Stimulated activated naive CD8-positive, alpha-beta T cell treated with anti-CD3 and anti-CD28 coated beads, Interleukin-15, amount 100 ng/mL, for 72 hours (primary cell): ENCODE measurements at regions not wholly inside any gene's neighbourhood (a gene's known extent, or its start where the extent isn't known, plus 50 kb on each side); places are given as distances from the start of the nearest gene placed in this dataset.
"Not testable (repeated sequence)": the region's sequence is repeated elsewhere in the genome, so short reads cannot be mapped to it uniquely, and the experiment has no call there.

ENCODE experiments used
- ATAC-seq: fragments of 150-1000 bp; cut with Tn5 transposase; 2 replicates; pipeline ENCODE4 v1.10.0; 2021; ENCODE audit warnings: mild to moderate bottlenecking, moderate library complexity
- DNase-seq, 2 donors: peaks; one replicate each; pipeline ENCODE4 v3.0.0; 2021 to 2022
- H3K27ac Mint-ChIP-seq, 2 donors: one replicate each; pipeline ENCODE4 v1.8.0; 2022; ENCODE audit warnings: mild to moderate bottlenecking in 2 of 2, mixed read lengths in 2 of 2, moderate library complexity in 2 of 2
- H3K27me3 Mint-ChIP-seq: one replicate; pipeline ENCODE4 v1.8.0; 2022; ENCODE audit warnings: mixed read lengths
- H3K4me1 Mint-ChIP-seq: one replicate; pipeline ENCODE4 v1.8.0; 2022; ENCODE audit warnings: mild to moderate bottlenecking, mixed read lengths
- H3K4me3 Mint-ChIP-seq, 2 donors: one replicate each; pipeline ENCODE4 v1.8.0; 2022; ENCODE audit warnings: mild to moderate bottlenecking in 2 of 2, mixed read lengths in 2 of 2, moderate library complexity in 1 of 2
- H3K9me3 Mint-ChIP-seq, 2 donors: one replicate each; pipeline ENCODE4 v1.8.0; 2022; ENCODE audit warnings: mixed read lengths in 2 of 2

GRCh38 chr3:159879146-159879545 is 109.5 kb upstream of the IL12A start:
- Mint-ChIP-seq H3K4me1 (no peaks in the 10 kb centered on the region), H3K9me3 (no peaks in the 10 kb centered on the region), H3K27ac (peak overlapping the region in 1 of 2 donors; percentile 1), H3K4me3 (no peak overlapping the region), H3K27me3 (peaks cover 7% of the 10 kb centered on the region)
- no peak for DNase-seq
- no peak for ATAC-seq

- no peak for DNase-seq
- no peak for ATAC-seq
- peaks cover 7% of the 10 kb centered on the region for H3K27me3 Mint-ChIP-seq
- H3K9me3 Mint-ChIP-seq = no peaks in the 10 kb centered on the region
- no peak overlapping the region for H3K4me3 Mint-ChIP-seq
- no peak overlapping the region for H3K27ac Mint-ChIP-seq
- H3K4me1 Mint-ChIP-seq = no peaks in the 10 kb centered on the region
Measured at GRCh38 chr3:159879598-159879997, 109.0 kb upstream of the IL12A start.

DNA sequence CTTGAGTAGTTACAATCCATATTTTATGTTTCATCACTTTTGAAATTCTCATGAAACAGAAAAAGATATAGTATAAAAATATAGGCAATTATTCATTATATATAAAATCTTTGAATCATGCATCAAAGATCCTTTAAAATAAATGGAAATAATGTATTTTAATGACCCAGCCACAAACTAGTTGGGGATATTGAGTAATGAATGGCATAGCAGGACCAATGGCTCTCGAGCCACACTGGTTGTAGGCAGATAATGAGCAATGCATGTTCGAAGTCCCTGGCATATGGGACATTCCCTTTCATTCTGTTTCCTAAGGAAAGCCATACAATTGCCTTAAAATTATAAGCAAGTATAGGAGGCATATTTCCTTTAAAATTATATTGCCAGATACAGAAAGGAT is 107.4 kb upstream of the IL12A start:
- Mint-ChIP-seq H3K9me3 (no peaks in the 10 kb centered on the region), H3K4me1 (no peaks in the 10 kb centered on the region), H3K27me3 (peaks cover 7% of the 10 kb centered on the region), H3K27ac (no peak overlapping the region), H3K4me3 (no peak overlapping the region)
- DNase-seq (no peak), ATAC-seq (no peak)

DNA sequence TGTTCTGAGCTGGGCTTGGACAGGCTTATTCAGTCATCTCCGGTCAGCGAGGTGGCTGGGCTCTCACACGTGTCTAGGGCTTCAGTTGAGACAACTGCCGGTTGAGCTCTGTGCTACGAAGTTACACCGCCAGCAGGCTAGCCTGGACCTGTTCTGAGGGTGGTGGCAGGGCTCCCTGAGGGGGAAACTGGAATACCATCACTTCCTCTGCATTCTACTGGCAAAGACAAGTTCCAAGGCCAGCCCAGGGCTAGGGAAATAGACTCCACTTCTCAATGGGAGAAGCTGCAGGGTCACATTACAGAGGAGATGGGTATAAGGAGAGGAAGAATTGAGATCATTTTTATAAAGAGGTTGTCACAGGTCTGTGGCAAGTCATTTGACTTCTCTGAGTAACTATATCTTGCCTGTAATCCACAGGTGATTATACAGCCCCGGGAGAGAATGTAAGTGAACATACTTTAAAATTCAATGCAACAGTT is 106.8 kb upstream of the IL12A start:
- H3K27me3 Mint-ChIP-seq = peaks cover 7% of the 10 kb centered on the region

DNA sequence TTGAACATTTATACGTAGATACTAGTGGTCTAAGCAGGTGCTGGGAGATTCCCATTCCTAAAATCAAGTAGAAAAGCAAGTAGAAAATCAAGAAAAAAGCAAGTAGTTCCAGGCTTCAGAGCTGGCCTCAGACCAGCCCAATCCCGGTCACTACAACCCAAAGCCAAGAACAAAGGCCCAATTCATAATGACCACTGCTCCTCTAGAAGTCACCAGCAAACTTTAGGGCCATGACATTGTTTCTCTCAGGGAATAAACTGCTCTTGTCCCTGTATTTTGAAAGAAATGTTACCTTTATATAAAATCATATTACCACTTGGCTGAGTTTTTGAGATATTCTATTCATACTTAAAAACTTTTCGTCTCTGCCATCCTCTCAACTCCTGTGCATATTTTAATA is 106.3 kb upstream of the IL12A start:
- DNase-seq = no peak
- Mint-ChIP-seq H3K27ac (no peak overlapping the region), H3K4me3 (no peak overlapping the region), H3K9me3 (no peaks in the 10 kb centered on the region), H3K27me3 (peaks cover 7% of the 10 kb centered on the region), H3K4me1 (no peaks in the 10 kb centered on the region)
- no peak for ATAC-seq

More for the DNA sequence above, 106.8 kb upstream of the IL12A start:
- Mint-ChIP-seq H3K9me3 (no peaks in the 10 kb centered on the region), H3K4me1 (no peaks in the 10 kb centered on the region), H3K4me3 (no peak overlapping the region), H3K27ac (peak overlapping the region in 1 of 2 donors; percentile 63)
- DNase-seq (no peak), ATAC-seq (no peak)

DNA sequence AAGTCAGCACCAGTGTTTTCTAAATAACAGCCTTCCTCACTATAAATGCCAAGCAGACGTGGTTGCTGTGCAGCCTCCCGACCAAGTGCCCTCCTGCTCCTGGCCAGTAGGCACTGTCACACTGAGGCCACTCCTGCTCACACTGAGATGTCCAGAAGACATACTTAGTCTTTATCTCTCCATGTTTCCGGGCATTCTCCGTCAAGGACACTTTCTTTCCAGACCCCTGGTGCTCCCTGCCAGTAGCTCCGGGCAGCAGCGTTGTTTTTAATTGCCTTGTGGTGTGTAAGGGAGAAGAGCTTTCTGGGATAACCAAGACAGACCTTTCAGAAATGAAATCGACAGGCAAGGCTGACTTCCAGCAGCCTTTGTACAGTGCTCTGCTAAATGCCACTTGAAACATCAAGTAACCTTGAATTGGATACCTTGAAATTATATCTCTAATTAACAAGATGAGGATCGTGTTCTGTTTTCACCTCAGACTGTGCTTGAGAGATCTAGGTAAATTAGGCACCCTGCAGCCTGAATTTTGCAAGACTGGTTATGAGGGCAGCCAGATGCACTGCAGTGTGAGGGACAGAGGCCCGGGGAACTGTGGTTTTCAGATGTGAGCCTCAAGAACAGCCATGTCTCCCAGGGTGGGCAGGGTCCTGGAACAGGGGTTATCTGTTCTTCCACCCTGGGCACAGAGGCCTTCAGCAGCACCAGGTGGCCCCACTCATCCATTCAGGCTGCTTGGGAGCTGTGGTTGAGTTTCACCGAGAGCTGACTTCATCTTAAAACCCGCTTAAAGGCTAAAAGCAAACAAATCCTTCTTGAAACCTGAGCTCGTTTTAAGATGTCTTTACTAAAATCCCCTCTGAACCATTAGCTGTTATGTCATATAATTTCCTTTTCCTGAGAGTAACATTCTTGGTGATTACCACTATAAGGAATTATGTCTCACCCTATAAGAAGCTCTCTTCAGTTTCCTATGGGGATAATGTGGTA is 105.5 kb upstream of the IL12A start:
- Mint-ChIP-seq H3K4me1 (no peaks in the 10 kb centered on the region), H3K4me3 (no peak overlapping the region), H3K9me3 (no peaks in the 10 kb centered on the region), H3K27ac (no peak overlapping the region), H3K27me3 (peaks cover 7% of the 10 kb centered on the region)
- ATAC-seq = no peak
- no peak for DNase-seq

DNA sequence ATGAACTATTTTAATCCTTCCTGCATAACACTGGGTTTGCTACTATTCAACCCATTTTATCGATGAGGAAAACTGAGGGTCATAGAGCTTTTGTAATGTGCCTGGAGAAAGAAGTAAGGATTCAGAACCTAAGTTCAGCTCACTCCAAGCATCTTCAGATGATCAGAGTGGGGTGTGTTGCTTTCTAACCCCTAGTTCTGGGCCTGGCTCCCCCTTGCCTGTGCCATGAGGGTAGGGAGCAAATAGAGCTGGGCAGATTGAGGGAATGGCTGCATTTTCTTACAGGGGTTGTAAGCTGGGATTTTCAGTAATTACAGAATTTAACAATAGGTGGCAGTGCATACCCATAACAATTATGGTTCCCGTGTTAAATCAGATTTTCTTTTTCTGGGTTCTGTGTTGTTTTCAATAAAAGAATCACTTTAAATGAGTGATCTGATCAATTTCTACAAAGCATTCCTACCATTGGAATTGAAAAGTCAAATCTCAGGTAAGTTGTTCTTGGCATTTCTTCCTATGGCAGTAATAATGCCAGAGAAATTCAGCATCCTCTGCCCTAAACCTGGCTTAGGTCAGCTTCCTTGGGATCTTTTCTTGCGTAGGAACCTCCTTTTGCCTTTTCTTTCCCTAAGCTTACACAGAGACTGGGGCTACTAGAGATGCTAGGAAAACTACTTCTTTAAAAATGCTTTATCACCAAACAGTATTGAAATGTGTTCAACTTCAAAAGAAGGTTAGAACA is 103.8 kb upstream of the IL12A start:
- Mint-ChIP-seq H3K4me3 (no peak overlapping the region), H3K4me1 (no peaks in the 10 kb centered on the region), H3K9me3 (no peaks in the 10 kb centered on the region), H3K27ac (no peak overlapping the region), H3K27me3 (peaks cover 15% of the 10 kb centered on the region)
- ATAC-seq (peak; percentile 48), DNase-seq (peak in 1 of 2 donors; percentile 3)

DNA sequence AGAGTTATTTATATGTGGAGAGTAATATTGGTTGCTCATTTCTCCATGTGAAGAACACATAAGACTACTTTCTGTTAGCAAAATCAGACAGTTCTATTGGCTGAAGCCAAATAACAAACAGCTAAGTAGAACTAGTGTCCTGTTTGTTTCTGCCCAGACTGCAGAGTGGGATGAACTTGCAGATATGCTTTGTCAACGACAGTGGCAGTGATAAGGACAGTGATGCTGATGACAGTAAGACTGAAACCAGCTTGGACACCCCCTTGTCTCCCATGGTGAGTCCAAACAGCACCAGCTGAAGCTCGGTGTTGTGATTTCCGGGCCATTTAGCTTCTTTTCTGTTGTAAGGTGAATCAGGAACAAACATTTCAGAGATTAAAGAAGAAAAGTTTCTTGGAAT is 102.6 kb upstream of the IL12A start:
- Mint-ChIP-seq H3K9me3 (no peaks in the 10 kb centered on the region), H3K4me3 (no peak overlapping the region), H3K27me3 (peaks cover 21% of the 10 kb centered on the region), H3K4me1 (no peaks in the 10 kb centered on the region), H3K27ac (no peak overlapping the region)
- no peak for DNase-seq
- ATAC-seq = no peak

GRCh38 chr3:159886530-159886929 is 102.1 kb upstream of the IL12A start:
- not testable (repeated sequence) for H3K4me1 Mint-ChIP-seq, DNase-seq, H3K9me3 Mint-ChIP-seq, H3K27ac Mint-ChIP-seq, H3K4me3 Mint-ChIP-seq, ATAC-seq
- H3K27me3 Mint-ChIP-seq = peaks cover 21% of the 10 kb centered on the region

DNA sequence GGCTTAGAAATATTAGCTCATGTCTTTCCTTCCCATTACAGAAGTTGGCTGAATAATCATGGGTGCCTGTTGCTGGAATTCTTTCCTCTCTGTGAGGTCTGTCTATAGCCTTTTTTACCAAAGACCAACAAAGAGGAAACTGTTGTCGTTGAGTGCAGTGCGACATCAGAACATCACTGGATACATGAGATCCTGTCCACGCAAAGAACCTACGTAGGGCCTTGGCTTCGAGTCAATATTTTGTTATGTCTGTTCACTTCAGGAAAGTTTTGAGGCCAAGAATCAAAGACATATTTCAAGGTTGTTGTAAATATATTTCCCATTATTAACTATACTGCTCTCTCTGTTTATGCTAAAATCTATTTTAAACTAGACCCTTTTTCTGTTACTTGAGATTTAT is 101.5 kb upstream of the IL12A start:
- no peak overlapping the region for H3K27ac Mint-ChIP-seq
- no peak for DNase-seq
- H3K27me3 Mint-ChIP-seq = peaks cover 21% of the 10 kb centered on the region
- no peaks in the 10 kb centered on the region for H3K4me1 Mint-ChIP-seq
- no peaks in the 10 kb centered on the region for H3K9me3 Mint-ChIP-seq
- ATAC-seq = no peak
- H3K4me3 Mint-ChIP-seq = no peak overlapping the region

DNA sequence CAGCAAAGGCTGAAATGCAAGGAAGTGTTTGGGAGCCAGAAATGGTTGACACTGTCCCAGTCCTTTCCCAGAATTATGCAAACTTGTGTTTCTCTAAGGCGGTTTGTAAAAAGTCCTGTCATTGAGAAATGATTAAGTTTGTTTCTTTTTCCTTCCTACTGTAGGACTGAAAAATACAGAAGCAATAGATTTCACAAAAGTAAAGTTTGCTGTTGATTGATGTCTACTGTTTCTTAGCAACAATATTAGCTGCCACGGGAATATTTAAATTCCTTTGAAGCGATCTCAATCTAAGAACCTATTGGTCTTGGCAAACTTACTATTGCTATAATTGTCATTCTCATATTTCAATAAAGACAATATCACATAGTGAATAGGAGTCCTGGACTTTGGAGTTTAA is 100.7 kb upstream of the IL12A start:
- Mint-ChIP-seq H3K4me1 (no peaks in the 10 kb centered on the region), H3K4me3 (no peak overlapping the region), H3K9me3 (no peaks in the 10 kb centered on the region), H3K27me3 (peaks cover 17% of the 10 kb centered on the region), H3K27ac (no peak overlapping the region)
- DNase-seq = no peak
- no peak for ATAC-seq

GRCh38 chr3:159892171-159892795 is 96.4 kb upstream of the IL12A start:
- no peak for ATAC-seq
- peaks cover 33% of the 10 kb centered on the region for H3K27me3 Mint-ChIP-seq

GRCh38 chr3:159892801-159893200 is 95.8 kb upstream of the IL12A start:
- ATAC-seq (no peak), DNase-seq (no peak)
- H3K27me3 Mint-ChIP-seq = peaks cover 33% of the 10 kb centered on the region
- H3K4me1 Mint-ChIP-seq = no peaks in the 10 kb centered on the region
- H3K9me3 Mint-ChIP-seq = no peaks in the 10 kb centered on the region
- no peak overlapping the region for H3K4me3 Mint-ChIP-seq
- H3K27ac Mint-ChIP-seq = no peak overlapping the region

More at GRCh38 chr3:159892171-159892795, 96.4 kb upstream of the IL12A start:
- no peak for DNase-seq
- no peak overlapping the region for H3K4me3 Mint-ChIP-seq
- H3K4me1 Mint-ChIP-seq = no peaks in the 10 kb centered on the region
- no peak overlapping the region for H3K27ac Mint-ChIP-seq
- no peaks in the 10 kb centered on the region for H3K9me3 Mint-ChIP-seq

GRCh38 chr3:159894386-159894785 is 94.2 kb upstream of the IL12A start:
- H3K4me3 Mint-ChIP-seq = no peak overlapping the region
- no peaks in the 10 kb centered on the region for H3K9me3 Mint-ChIP-seq
- H3K27me3 Mint-ChIP-seq = peaks cover 29% of the 10 kb centered on the region
- no peak overlapping the region for H3K27ac Mint-ChIP-seq
- no peak for ATAC-seq
- no peak for DNase-seq
- H3K4me1 Mint-ChIP-seq = no peaks in the 10 kb centered on the region

DNA sequence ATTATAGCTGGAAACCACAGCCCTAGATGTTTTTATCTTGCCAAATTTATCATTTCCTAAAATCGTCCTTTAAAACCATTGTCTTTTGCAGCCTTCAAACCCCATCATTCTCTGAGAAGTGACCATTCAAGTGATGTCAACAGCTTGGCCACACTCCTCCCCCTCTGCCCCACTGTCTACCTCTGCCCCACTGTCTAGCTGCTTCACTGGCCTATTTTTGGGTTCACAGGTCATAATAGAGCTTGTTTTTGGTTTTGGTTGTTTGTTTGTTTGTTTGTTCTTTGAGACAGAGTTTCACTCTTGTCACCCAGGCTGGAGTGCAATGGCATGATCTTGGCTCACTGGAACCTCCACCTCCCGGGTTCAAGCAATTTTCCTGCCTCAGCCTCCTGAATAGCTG is 93.2 kb upstream of the IL12A start:
- no peaks in the 10 kb centered on the region for H3K4me1 Mint-ChIP-seq
- DNase-seq (no peak), ATAC-seq (no peak)
- no peak overlapping the region for H3K27ac Mint-ChIP-seq
- peaks cover 24% of the 10 kb centered on the region for H3K27me3 Mint-ChIP-seq
- no peak overlapping the region for H3K4me3 Mint-ChIP-seq
- H3K9me3 Mint-ChIP-seq = no peaks in the 10 kb centered on the region
